BE2C (cell line): ENCODE measurements at regions not wholly inside any gene's neighbourhood (a gene's known extent, or its start where the extent isn't known, plus 50 kb on each side); places are given as distances from the start of the nearest gene placed in this dataset.

Experiments used
- DNase-seq: peaks from one replicate; pipeline ENCODE4 v3.0.0-alpha.2; 2020
- H3K27me3 ChIP-seq: fragments of 250-450 bp; sonication (Bioruptor Pico); 2 replicates; pipeline ENCODE4 v1.5.1; 2020; ENCODE audit warnings: mild to moderate bottlenecking
- H3K36me3 ChIP-seq: fragments of 250-450 bp; sonication (Bioruptor Pico); 2 replicates; pipeline ENCODE4 v1.5.1; 2020; ENCODE audit warnings: mild to moderate bottlenecking
- H3K4me1 ChIP-seq: fragments of 250-450 bp; sonication (Bioruptor Pico); 2 replicates; pipeline ENCODE4 v1.5.1; 2020
- H3K4me3 ChIP-seq: 2 replicates; pipeline ENCODE4 v1.5.1; 2011; ENCODE audit warnings: low read depth, low read length
- H3K9me3 ChIP-seq: fragments of 250-450 bp; sonication (Bioruptor Pico); 2 replicates; pipeline ENCODE4 v1.5.1; 2020
- CTCF ChIP-seq: IDR thresholded peaks from 2 replicates; pipeline ENCODE4 v1.5.1; 2012; ENCODE audit warnings: mild to moderate bottlenecking, low read depth, low read length

DNA sequence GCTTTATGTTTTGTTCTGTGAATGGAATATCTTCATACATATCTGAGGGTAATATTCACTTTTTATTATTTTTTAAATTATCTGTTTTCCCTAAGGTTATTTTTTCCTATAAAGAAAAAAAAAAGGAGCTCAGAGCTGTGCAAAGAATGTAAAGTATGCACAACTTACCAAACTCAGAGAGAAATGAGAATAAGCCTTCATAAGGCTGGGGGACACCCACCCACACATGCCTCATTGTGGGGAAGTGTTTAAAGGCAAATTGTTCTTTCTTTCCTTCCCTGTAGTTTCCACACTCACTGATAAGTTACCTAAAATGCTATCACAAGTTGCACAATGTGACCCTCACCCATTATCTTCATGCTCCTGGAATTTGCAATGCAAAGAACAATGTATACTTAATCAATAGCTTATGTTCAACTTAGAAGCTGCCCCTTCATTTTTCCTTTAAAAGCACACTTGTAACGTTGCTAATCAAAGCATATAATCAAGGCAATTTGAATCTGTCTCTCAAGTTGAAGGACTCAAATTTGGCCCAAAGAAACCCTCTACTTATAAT lies 108.1 kb downstream of the GNAT3 start:
- no peak for DNase-seq
- H3K27me3 ChIP-seq = no peaks in the 10 kb centered on the region
- no peaks in the 10 kb centered on the region for H3K36me3 ChIP-seq
- no peaks in the 10 kb centered on the region for H3K9me3 ChIP-seq
- no peaks in the 10 kb centered on the region for H3K4me1 ChIP-seq
- no peak for TF ChIP-seq CTCF
- no peak overlapping the region for H3K4me3 ChIP-seq

GRCh38 chr7:80401708-80402107 lies 110.2 kb downstream of the GNAT3 start:
- no peaks in the 10 kb centered on the region for H3K4me1 ChIP-seq
- TF ChIP-seq CTCF = no peak
- no peaks in the 10 kb centered on the region for H3K9me3 ChIP-seq
- H3K4me3 ChIP-seq = no peak overlapping the region
- H3K36me3 ChIP-seq = no peaks in the 10 kb centered on the region
- no peak for DNase-seq
- H3K27me3 ChIP-seq = no peaks in the 10 kb centered on the region

DNA sequence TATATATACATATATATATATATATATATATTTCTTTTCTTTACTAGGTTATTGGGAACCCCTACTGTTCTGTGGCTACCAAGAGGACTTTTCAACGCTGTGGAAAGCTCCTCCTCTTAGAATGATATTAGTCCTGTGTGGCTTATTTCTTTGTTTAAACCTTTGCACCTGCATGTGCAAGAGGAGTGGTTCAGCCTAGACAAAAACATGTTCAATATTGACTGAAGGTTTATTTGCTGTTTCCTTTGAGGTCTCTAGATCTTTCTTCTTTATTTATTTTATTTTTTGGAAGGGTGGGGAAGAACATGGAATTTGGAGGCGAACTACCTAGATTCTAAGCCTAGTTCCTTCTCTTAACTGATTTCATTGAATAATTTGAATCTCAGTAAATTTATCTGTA lies 118.1 kb downstream of the GNAT3 start:
- DNase-seq = no peak
- Histone ChIP-seq H3K4me1 (peaks cover 4% of the 10 kb centered on the region; the same call in 1 of the 2 replicates), H3K27me3 (no peaks in the 10 kb centered on the region), H3K36me3 (no peaks in the 10 kb centered on the region), H3K4me3 (no peak overlapping the region), H3K9me3 (no peaks in the 10 kb centered on the region)
- TF ChIP-seq CTCF = no peak

DNA sequence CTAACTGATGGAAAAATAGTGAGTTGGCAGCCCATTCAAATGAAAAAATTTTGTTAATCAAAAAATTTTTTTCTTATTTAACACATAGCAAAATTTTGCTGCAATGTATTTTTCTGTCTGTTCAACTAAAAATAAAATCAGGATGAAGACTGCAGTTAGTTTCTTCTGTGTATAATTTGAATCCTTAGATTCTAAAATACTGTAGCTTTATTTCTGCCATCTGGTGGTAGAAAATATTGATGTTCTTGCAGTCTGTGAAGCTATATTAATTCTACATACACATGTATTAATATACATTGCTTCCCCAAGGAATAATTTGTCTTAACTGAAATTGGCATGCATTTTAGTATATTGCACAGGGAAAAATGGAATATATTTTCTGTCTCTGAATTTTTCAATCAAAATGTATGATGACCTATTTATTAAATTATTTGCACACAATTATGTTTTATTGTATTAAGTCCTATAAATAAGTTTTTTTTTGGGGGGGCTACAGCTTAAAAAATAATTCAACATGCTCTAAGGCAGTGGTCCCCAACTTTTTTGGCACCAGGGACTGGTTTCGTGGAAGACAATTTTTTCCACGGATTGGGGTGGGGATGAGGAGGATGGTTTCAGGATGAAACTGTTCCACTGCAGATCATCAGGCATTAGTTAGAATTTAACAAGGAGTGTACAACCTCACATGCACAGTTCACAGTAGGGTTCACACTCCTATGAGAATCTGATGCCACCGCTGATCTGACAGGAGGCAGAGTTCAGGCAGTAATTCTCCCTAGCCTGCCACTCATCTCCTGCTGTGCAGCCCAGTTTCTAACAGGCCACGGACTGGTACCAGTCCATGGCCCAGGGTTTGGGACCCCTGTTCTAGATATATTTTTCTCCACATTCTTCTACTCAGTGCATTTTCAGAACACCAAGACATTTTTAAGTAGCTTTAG lies 119.4 kb downstream of the GNAT3 start:
- Histone ChIP-seq H3K27me3 (no peaks in the 10 kb centered on the region), H3K4me3 (no peak overlapping the region), H3K9me3 (no peaks in the 10 kb centered on the region), H3K4me1 (peaks cover 9% of the 10 kb centered on the region), H3K36me3 (no peaks in the 10 kb centered on the region)
- DNase-seq = no peak
- peak; percentile 36 for TF ChIP-seq CTCF

DNA sequence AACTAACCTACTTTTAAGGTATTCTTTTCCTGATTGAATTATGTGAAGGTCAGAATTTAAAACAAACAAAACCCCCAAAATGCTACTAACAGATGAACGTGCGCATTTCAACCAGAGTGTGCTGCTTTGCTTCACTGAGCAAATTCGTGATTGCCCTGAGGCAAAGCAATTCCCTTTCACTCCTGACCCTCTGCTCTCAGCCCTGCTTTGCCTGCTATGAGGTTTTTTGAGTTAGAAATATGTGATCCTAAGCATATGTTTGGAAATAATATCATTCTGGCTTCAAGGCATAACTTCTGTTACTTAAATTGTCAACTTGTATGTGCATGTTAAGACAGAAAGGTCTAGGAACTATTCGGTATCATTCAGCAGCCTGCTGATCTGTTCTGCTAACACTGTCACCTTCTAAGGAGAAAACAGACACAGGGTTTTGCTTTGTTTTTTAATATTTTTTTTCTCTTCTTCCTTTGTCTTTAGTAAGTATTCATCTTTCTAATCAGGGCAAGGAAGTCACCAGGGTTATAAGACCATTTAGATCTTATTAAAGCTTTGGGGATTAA lies 124.2 kb downstream of the GNAT3 start:
- no peak overlapping the region for H3K4me3 ChIP-seq
- no peaks in the 10 kb centered on the region for H3K9me3 ChIP-seq
- peaks cover 17% of the 10 kb centered on the region for H3K4me1 ChIP-seq
- no peaks in the 10 kb centered on the region for H3K36me3 ChIP-seq
- DNase-seq = peak; percentile 78
- TF ChIP-seq CTCF = no peak
- no peaks in the 10 kb centered on the region for H3K27me3 ChIP-seq

GRCh38 chr7:80386686-80387085 lies 125.2 kb downstream of the GNAT3 start:
- no peaks in the 10 kb centered on the region for H3K9me3 ChIP-seq
- no peaks in the 10 kb centered on the region for H3K36me3 ChIP-seq
- peaks cover 17% of the 10 kb centered on the region for H3K4me1 ChIP-seq
- no peak for DNase-seq
- H3K27me3 ChIP-seq = no peaks in the 10 kb centered on the region
- H3K4me3 ChIP-seq = no peak overlapping the region
- no peak for TF ChIP-seq CTCF
